NT2/D1 (cell line): ENCODE measurements at regions not wholly inside any gene's neighbourhood (a gene's known extent, or its start where the extent isn't known, plus 50 kb on each side); places are given as distances from the start of the nearest gene placed in this dataset.

Source experiments
- DNase-seq: peaks from one replicate; pipeline ENCODE4 v3.0.0-alpha.2; 2011; ENCODE audit warnings: low read depth, low spot score
- H3K27me3 ChIP-seq: 2 replicates; pipeline ENCODE4 v1.6.0; 2011; ENCODE audit warnings: mild to moderate bottlenecking; ENCODE audit not compliant: insufficient read length, insufficient read depth
- H3K36me3 ChIP-seq: 2 replicates; pipeline ENCODE4 v1.6.1; 2011; ENCODE audit warnings: mild to moderate bottlenecking, low read length, mixed read lengths; ENCODE audit not compliant: insufficient read depth, insufficient read length
- H3K4me1 ChIP-seq: 2 replicates; pipeline ENCODE4 v1.5.1; 2011; ENCODE audit not compliant: insufficient read depth, insufficient read length
- H3K4me3 ChIP-seq: 2 replicates; pipeline ENCODE4 v1.5.1; 2011; ENCODE audit warnings: low read depth; ENCODE audit not compliant: insufficient read length
- H3K9ac ChIP-seq: 2 replicates; pipeline ENCODE4 v1.6.0; 2011; ENCODE audit warnings: low read depth; ENCODE audit not compliant: insufficient read length
- H3K9me3 ChIP-seq: 2 replicates; pipeline ENCODE4 v1.5.1; 2011; ENCODE audit warnings: mild to moderate bottlenecking, low read length; ENCODE audit not compliant: insufficient read depth
- SUZ12 ChIP-seq: IDR thresholded peaks from 2 replicates; pipeline ENCODE4 v1.6.1; 2011; ENCODE audit not compliant: insufficient read length, insufficient read depth; ENCODE audit errors: extremely low read depth
- YY1 ChIP-seq: IDR thresholded peaks from 2 replicates; pipeline ENCODE4 v1.6.1; 2011; ENCODE audit not compliant: insufficient read length, insufficient read depth
- ZNF274 ChIP-seq: IDR thresholded peaks from 2 replicates; pipeline ENCODE4 v1.6.1; 2011; ENCODE audit warnings: mild to moderate bottlenecking, low read depth, low read length

DNA sequence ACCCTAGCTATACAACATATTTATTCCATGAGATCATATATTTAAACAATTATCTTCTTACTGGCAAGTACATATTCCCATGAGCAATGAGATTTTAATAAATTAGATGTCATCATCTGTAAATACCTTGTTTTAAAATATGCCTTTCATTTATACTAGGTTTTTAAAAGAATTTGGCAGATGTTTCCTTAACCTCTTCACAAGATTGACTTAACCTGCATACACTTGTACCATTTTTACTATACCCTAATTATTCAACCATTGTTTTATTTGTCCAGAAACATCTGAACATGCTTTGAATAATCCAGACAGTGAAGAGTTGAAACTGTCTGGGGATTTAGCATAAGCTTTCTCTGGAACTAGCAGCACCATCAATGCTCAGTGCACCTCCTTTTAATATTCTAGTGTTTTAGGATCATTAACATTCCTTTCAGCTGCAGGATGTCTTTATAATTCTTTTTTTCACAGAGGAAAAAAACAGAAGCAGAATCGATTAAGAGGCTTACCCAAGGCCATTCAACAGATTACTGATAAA lies 188.0 kb upstream of the TENT5A start:
- Histone ChIP-seq H3K4me3 (no peak overlapping the region), H3K9ac (no peak overlapping the region), H3K4me1 (no peaks in the 10 kb centered on the region), H3K9me3 (no peaks in the 10 kb centered on the region), H3K27me3 (no peaks in the 10 kb centered on the region), H3K36me3 (no peaks in the 10 kb centered on the region)
- TF ChIP-seq SUZ12 (no peak), ZNF274 (no peak), YY1 (no peak)
- DNase-seq, result no peak

GRCh38 chr6:81939766-81940165 lies 187.3 kb upstream of the TENT5A start:
- TF ChIP-seq YY1 (no peak), SUZ12 (no peak), ZNF274 (no peak)

DNA sequence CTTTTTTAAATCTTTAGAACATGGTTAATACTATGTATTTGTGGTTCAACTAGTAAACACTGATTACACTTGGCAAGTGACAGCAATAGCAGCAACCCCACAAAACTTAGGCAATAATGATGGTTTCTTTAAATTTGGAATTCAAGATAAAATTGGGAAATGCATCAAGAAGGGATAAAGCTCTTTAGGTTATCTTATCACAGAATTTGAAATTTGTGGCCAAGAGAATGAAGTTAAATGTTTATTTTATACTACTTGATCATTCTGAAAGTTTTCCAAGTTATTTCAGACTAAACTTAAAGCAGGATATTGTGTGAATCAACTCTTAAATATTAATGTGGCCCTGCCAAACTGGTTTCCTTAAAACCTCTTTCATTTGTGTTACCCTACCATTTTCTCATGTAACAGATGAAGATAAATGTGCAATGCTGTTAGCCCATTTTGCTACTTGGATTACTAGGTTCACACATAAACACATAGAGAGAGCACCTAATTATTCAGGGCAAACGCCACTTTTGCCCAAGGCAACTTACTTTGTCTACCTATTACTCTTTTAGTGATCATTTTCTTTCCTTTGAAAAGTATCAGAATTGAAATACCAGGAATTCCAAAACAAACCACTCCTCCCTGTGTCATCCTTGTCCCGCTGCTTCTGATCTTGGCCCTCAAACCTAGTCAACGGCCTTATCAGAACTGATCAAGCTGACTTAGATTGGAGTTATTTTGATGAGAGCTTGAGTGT lies 186.7 kb upstream of the TENT5A start:
- no peak for DNase-seq
- H3K27me3 ChIP-seq, result no peaks in the 10 kb centered on the region
- no peaks in the 10 kb centered on the region for H3K9me3 ChIP-seq
- H3K4me3 ChIP-seq, result no peak overlapping the region
- TF ChIP-seq YY1 (no peak), ZNF274 (no peak), SUZ12 (no peak)
- no peak overlapping the region for H3K9ac ChIP-seq
- H3K4me1 ChIP-seq, result no peaks in the 10 kb centered on the region
- no peaks in the 10 kb centered on the region for H3K36me3 ChIP-seq

More at GRCh38 chr6:81939766-81940165, 187.3 kb upstream of the TENT5A start:
- no peaks in the 10 kb centered on the region for H3K9me3 ChIP-seq
- H3K4me3 ChIP-seq, result no peak overlapping the region
- no peaks in the 10 kb centered on the region for H3K36me3 ChIP-seq
- no peaks in the 10 kb centered on the region for H3K27me3 ChIP-seq
- no peak for DNase-seq
- no peaks in the 10 kb centered on the region for H3K4me1 ChIP-seq
- no peak overlapping the region for H3K9ac ChIP-seq

- TF ChIP-seq ZNF274, result no peak
- no peak for TF ChIP-seq YY1
- no peak for TF ChIP-seq SUZ12
- no peaks in the 10 kb centered on the region for H3K4me1 ChIP-seq
- H3K9ac ChIP-seq, result no peak overlapping the region
- no peak overlapping the region for H3K4me3 ChIP-seq
- no peak for DNase-seq
- no peaks in the 10 kb centered on the region for H3K36me3 ChIP-seq
- no peaks in the 10 kb centered on the region for H3K27me3 ChIP-seq
- no peaks in the 10 kb centered on the region for H3K9me3 ChIP-seq
Observed at GRCh38 chr6:81938014-81938856, 185.8 kb upstream of the TENT5A start.

- no peaks in the 10 kb centered on the region for H3K9me3 ChIP-seq
- H3K36me3 ChIP-seq, result no peaks in the 10 kb centered on the region
- no peak overlapping the region for H3K4me3 ChIP-seq
- TF ChIP-seq ZNF274 (no peak), SUZ12 (no peak), YY1 (no peak)
- H3K4me1 ChIP-seq, result no peaks in the 10 kb centered on the region
- DNase-seq, result no peak
- H3K27me3 ChIP-seq, result no peaks in the 10 kb centered on the region
- H3K9ac ChIP-seq, result no peak overlapping the region
Observed at GRCh38 chr6:81937296-81937937, 184.9 kb upstream of the TENT5A start.

DNA sequence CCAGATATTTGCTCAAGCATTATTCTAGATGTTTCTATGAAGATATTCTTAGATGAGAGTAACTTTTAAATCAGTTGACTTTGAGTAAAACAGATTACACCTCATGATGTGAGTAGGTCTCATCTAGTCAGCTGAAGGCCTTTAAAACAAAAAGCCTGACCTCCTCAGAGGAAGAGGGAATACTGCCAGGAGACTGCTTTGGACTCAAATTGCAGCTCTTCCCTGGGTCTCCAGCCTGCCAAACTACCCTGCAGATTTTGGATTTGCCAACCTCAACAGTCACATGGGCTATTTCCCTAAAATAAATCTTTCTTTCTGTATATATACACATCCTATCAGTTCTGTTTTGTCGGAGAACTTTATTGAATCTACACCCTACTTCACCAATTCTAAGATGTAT lies 182.5 kb upstream of the TENT5A start:
- no peaks in the 10 kb centered on the region for H3K9me3 ChIP-seq
- no peaks in the 10 kb centered on the region for H3K27me3 ChIP-seq
- TF ChIP-seq YY1, result no peak
- no peak for TF ChIP-seq ZNF274
- no peak for TF ChIP-seq SUZ12
- DNase-seq, result no peak
- H3K36me3 ChIP-seq, result no peaks in the 10 kb centered on the region
- no peaks in the 10 kb centered on the region for H3K4me1 ChIP-seq
- no peak overlapping the region for H3K4me3 ChIP-seq
- H3K9ac ChIP-seq, result no peak overlapping the region
